HG02840 (cell line): ENCODE measurements at regions not wholly inside any gene's neighbourhood (a gene's known extent, or its start where the extent isn't known, plus 50 kb on each side); places are given as distances from the start of the nearest gene placed in this dataset.
"Not testable (repeated sequence)": the region's sequence is repeated elsewhere in the genome, so short reads cannot be mapped to it uniquely, and the experiment has no call there.

Source experiments
- ATAC-seq: cut with Tn5 transposase; IDR thresholded peaks from one replicate; pipeline ENCODE4 v1.9.1; 2021; ENCODE audit warnings: mild to moderate bottlenecking, moderate library complexity, moderate number of reproducible peaks; ENCODE audit not compliant: unreplicated experiment, low FRiP score

DNA sequence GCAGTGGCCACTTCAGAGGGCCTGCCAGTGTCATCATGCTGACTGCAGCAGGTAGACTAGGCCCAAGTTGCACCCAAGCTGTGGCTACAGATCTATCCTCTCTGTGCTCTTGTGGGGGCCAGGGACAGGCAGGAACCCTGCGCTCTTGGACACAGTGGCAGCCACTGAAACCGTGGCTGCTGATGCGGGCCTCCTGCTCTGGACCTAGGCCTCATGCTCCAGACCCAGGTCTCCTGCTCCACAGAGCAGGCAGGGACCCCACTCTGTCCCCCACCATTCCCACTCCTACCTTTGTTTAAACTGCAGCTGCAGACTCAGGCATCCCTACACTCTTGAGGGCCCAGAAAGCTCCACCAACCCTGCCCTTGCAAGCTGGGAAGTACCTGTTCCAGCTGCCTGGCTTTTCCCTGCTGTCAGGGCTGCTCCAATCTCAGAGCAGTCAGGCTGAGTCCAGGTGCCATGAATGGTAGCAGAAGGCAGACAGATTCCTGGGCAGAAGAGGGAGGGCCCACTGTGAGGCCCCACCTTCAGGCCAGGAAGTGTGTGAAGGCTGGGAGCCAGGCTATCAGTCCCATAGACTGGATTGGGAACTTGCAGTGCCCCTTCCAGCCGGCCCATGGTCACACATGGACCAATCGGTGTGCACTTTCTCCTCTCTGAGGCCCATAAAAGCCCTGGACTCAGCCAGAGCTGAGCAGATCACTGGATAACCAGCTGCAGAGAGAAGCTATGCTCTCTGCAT is 634.0 kb upstream of the SEMA3D start:
- no peak for ATAC-seq

DNA sequence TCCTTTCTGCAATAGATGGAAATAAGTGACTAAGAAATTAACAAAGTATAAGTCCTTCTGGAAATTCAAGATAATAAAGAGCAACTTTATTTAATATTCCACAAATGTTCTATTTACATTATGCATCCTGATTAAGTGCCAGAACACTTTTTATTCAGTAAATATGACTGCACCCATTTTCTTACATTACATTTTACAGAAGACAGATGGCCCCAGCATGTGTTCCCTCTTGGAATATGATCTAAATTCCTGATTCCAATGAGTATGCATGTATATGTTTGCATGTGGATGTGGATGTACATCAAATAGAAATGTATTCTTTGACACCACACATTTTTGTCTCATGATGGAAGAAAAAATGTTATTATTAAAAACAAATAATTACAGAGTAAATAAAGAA is 628.7 kb upstream of the SEMA3D start:
- ATAC-seq, result no peak

DNA sequence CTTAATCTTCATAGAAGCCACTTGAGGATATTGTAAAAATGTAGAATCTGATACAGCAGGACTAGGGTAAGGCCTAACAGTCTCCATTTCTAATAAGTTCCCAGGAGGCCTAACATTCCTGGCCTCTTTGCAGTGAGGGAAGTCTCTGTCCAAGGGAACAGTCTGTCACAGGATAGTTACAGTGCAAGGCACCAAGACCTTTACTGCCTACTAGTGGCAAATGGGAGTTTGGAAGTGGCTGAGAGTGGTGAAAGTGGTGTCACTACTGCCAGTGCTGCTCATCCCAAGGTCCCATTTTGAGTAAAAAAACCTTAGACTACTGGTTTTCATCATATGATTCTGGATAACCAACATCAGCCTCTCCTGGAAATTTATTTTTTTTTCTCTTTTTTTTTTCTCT is 619.5 kb upstream of the SEMA3D start:
- ATAC-seq, result no peak

DNA sequence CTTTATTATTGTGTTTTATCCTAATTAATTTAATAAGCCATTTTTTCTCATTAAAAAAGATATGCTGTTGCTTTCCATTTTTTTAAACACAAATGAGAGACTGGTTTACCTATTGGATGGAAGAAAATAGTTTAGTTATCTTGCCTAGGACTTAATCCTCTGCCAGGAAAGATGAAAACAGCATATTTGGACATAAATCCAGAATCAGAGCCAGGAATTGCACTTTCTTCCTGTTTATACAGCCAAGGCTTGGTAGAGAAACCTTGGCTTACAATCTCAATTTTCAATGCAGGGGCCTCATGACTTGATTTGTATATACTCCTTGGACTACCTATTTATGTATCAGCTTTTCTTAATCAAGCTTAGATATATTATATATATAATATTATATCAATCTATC is 618.8 kb upstream of the SEMA3D start:
- no peak for ATAC-seq

DNA sequence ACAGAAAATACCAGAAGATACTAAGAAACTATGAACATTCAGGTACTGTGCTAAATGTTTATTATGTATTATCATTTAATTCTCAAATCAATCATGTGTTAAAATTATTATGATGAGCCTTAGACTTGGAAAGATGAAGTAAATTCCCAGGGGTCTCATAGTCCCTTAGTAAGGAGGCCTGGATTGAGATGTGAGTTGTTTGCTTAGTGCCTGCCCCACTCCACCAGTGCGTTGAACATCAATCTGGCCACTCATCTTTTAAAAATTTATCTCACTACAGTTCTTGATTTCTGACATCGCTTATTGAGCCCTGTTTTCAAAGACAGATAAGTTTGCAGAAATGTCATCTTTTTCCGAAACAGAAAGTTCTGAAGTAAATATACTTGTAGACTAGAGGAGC is 618.4 kb upstream of the SEMA3D start:
- no peak for ATAC-seq

DNA sequence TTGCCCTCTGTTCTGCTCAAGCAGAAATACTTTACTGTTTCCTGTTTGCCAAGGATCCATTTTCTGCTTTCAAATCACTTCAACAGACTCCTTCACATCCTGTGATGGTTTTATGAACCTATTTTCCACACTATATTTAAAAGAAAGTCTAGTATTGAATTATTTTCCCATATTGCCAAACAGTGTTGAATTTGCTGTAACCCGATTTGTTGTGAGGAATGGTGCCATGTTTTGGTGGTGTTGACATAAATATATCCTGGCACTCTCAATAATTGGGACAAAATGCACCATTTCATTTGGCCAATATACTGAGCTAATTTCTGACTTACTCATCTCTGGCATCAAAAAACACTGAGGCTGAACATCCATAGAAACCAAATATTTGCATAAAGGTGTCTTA is 615.4 kb upstream of the SEMA3D start:
- no peak for ATAC-seq

DNA sequence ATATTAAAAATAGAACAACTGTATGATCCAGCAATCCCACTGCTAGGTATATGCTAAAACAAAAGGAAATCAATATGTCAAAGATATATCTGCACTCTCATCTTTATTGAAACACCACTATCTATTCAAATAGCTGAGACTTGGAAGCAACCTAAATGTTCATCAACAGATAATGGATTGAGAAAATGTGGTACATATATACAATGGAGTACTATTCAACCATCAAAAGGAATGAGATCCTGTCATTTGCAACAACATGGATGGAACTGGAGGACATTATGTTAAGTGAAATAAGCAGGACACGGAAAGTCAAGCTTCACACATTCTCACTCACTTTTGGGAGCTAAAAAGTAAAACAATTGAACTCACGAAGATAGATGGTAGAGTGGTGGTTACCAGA is 610.1 kb upstream of the SEMA3D start:
- no peak for ATAC-seq

DNA sequence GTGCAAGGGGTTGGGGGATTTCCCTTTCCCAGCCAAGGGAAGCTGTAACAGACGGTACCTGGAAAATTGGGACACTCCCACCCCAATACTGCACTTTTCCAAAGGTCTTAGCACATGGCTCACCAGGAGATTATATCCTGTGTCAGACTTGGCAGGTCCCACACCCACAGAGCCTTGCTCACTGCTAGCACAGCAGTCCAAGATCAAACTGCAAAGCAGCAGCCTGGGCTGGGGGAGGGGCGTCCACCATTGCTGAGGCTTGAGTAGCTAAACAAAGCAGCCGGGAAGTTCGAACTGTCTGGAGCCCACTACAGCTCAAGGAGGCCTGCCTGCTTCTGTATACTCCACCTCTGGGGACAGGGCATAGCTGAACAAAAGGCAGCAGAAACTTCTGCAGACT is 604.2 kb upstream of the SEMA3D start:
- not testable (repeated sequence) for ATAC-seq

DNA sequence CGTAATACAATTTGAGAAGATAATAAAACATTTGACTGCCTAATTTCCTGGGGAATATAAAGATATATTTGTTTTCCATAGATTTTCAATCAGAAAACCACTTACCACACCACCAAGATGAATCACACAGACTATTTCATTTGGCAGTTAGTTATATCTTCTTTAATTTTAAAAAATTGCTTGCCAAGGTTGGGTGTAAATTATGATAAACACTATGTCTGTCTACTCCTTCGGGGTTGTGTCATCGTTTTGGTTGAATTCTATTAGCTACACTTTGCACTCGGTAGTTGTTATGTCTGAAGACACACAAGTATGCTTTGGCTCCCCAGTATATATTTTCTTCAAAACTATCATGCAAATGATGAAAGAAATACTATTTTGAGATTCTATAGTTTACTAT is 594.8 kb upstream of the SEMA3D start:
- ATAC-seq, result no peak

DNA sequence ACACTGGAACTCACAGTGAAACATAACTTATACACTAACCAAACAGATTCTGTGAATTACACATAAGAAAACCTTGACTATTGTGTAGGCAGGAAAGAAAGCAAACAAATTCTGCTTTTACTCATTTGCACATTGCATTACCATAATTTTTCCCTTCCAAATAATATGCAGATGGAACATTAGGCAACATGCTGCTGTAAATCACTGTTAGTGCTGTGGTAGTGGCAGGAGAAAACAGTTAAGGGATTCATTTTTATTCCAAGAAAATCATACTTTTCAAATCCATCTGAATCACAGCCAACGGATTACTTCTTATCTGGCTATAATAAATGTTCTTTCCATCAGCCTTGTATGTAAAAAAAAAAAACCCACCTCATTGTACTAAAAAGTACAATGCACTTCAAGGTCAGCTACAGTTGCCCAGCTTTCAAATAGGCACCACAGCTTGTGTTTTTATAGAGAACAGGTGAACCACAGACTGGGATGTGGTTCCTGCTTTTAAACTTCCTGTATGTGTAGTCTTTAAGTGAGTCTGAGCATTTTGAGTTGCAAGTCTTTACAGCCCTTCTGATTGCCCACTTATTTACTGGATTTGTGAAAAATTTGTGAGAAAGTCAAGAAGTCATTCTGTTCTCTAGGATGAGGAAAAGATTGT is 590.0 kb upstream of the SEMA3D start:
- ATAC-seq, result no peak

DNA sequence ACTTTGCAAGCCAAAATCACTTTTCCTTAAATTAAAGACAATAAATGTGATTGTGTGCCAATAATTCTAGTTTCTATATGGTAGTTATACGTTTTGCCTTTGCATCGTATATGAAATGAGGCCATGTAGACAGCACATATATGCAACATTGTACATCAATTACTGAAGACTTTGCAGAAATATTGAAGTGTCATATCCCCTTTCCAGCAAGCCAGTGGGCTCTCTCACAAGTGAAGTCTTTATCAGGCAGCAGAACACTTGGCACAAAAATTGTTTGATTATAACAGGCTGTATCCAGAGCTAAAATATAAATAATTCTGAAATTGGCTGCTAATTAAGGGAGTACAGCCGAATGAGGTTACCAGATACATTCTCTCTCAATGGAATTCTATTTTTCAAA is 588.6 kb upstream of the SEMA3D start:
- no peak for ATAC-seq

DNA sequence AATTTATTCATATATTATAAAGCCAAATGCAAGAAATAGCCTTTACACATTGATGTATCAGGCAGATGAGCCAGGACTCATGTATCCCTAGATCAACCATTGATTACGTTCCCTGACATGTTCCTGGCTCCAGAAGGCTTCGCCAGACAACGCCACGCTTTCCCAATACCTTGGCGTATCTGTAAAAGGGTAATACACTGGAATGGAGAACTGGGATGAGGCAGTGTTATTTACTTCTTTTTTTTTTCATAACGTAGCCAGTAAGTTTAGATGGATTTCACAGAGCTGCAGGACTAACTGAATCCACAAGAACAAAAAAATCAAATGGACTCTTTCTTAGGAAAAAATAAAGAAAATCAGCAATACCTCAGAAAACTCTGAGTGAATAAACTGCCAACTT is 588.1 kb upstream of the SEMA3D start:
- ATAC-seq, result no peak

DNA sequence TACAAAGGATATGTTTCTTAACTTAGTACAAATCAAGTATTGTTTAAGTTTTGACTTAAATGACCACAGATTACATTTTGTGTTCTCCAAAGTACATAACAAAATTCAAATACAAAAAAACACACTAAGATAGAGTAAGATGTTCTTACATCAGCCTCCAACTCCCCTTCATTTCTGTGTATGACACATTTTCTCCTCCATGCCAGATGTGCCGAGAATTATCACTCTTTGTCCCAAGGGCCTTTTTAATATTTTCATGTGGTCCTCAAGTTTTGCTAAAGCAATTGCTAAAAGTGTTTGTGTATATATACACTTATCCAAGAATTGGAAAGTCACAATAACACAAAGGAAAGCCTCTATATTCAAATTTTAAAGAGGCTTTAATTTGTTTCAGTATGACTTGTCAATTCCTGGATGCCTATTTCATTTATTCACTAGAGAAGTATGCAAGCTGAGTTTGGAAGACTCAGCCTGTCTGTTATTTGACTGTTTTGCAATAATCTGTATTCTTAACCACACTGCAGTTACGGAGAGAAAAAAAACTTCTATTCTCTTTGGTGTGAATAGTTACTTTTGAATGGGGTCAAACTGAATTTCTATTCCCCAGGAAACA is 586.4 kb upstream of the SEMA3D start:
- ATAC-seq, result no peak

DNA sequence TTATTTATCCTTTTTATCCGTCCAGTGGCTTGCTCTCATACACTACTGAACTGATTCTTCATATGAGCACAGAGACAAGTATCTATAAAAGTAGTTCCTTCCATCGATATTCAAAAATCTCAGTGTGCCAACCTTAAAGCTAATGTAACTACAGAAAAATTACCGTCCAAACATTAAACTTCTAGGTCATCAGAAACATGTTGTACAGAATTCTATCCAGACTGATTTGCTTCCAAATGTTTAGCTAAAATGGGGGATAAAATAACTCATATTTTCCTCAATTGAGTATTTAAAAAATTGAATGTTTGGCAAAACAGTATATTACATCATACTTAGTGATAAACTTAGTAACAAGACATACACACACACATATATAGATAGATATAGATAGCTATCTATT is 584.7 kb upstream of the SEMA3D start:
- no peak for ATAC-seq

DNA sequence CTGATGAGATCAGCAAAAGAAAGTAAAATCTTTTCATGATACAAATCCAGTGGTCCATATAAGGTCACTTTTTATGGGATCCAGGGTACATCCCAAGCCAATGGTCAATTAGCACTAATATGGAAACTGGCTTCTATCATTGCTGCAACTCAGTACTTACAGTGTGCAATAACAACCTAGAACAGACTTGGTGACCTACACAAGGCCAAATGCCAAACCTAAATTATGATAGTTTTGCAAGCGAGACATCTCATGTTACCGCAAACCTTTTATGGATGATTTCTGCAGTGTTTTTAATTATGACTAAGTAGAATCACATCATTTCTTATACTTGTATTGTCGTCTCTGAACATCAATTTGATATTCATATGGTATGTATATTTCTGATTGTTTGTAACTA is 583.5 kb upstream of the SEMA3D start:
- no peak for ATAC-seq

DNA sequence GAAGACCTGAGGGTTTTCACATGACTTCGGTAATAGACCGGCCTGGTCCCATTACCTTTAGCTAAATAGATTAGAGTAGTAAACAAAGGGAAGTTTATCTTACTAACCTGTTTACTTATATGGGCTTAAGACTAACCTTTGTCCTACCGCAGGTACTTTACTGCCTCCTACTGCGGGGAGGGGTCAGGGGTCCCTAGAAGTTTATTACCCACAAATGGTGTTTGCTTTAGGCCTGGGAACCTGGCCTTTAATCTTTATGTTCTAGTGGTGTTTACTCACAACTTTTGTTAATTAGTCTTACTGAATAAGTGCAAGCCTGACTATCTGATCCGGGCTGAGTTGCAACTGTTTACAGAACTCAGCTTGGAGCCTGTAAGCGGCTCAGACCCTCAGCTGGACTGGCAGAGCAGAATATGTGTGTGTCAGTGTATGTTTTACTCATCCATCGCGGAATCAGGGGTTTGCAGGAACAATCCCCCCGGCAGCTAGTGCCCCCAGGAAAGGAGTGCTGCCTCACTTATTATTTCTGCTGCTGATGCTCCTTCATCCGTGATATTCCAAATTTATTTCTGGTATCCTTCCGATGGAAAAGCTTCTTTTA is 578.9 kb upstream of the SEMA3D start:
- no peak for ATAC-seq

DNA sequence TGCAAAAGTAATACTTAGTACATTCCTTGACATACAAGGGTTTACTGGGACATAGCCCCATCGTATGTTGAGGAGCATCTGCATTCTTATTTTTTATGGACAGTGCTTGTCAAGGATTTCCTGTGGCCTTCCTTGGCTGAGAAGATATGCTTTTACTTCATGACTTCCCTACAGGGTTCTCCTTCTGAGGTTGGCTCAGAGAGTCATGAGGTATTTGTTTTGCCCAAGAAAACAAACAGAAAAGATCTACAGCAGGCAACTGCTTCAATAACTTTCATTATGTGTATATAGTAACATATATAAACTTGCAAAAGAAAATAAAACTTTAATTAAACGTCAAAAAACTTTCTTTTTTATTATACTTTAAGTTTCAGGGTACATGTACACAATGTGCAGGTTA is 577.2 kb upstream of the SEMA3D start:
- no peak for ATAC-seq

DNA sequence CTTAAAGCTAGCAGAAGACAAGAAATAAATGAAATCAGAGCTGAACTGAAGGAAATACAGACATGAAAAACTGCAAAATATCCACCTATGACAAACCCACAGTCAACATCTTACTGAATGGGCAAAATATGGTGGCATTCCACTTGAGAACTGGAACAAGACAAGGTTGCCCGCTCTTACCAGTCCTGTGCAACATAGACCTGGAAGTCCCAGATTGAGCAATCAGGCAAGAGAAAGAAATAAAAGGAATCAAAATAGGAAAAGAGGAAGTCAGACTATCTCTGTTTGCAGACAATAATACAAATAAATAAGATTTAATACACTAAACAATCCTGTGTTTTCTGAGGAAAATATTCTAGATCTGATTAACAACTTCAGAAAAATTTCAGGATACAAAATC is 570.5 kb upstream of the SEMA3D start:
- ATAC-seq, result no peak

DNA sequence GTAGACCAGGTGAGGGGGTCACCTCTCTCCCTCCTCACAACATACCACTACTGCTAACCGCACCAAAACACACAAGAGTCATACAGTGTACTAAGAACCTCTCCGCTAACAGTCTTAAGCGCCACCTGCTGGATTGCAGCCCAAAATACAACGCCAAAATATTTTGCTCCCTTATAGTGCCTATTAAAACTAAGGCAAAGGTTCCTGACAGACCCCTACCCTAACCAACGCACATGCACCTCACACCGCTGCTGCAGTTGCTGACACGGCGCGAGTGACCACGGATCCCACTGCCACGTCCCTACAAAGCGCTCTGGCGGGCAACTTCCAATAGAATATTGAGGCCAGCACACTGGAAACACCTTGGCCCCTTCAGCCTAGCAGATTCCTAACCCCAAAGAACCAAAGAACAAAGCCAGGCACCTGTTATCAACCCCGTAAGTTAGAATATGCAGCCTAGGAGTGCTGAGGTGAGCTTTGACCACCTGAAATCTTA is 563.6 kb upstream of the SEMA3D start:
- ATAC-seq, result peak; percentile 94

DNA sequence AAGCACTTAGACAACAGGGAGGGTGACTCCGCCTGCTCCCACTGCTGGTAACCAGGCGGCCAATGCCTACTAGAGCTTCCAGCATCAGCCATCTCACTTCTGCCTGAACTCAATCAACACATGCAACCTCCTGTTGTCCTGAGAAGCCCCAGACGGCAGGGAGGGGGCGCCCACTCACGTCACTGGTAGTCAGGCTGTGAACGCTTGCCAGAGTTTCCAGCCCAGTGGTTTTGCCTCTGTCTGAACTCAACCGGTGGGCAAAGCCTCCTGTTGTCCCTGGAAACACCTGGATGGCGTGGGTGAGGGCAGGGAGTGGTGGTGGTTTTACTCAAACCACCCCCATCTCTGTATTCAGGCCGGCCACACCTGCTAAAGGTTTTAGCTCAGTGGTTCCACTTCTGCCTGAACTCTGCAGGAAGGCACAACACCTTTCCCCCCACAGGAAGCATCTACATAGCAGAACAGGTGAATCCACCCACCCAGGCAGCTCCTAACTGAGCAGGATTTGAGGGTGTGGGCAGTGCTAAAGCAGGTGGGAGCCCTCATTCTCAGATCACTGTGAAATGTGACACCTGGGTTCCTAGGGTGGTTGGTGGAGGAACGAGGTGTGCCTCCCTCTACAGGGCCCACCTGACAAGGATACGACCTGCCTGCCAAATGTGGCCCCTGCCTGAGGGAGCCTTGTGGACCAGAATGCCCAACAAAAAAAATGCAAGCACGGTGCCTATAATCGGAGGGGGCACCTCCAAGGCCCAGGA is 563.0 kb upstream of the SEMA3D start:
- peak; percentile 34 for ATAC-seq

DNA sequence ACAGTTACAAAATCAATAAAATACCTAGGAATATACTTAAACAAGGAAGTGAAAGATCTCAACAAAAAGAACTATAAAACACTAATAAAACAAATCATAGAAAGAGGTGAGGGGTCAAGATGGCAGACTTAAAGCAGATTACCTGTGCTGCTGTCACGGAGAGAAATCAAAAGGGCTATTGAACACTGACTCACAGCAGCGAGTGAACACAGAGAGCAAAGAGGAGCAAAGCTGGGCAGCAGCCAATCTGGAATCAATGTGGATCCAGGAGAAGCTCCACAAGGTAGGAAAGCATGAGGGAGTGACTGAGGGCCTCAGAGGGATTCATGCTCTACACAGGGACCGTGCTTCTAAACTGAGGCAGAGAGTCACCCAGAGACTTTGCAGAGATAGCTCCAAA is 562.0 kb upstream of the SEMA3D start:
- no peak for ATAC-seq
